Stimulated activated CD8-positive, alpha-beta memory T cell treated with anti-CD3 and anti-CD28 coated beads, Interleukin-2, amount 100 ng/mL, for 48 hours (primary cell): ENCODE measurements at regions not wholly inside any gene's neighbourhood (a gene's known extent, or its start where the extent isn't known, plus 50 kb on each side); places are given as distances from the start of the nearest gene placed in this dataset.
"Not testable (repeated sequence)": the region's sequence is repeated elsewhere in the genome, so short reads cannot be mapped to it uniquely, and the experiment has no call there.

ENCODE experiments used
- DNase-seq, 2 donors: peaks; one replicate each; pipeline ENCODE4 v3.0.0-alpha.2; 2020; ENCODE audit warnings: low read depth in 2 of 2

DNA sequence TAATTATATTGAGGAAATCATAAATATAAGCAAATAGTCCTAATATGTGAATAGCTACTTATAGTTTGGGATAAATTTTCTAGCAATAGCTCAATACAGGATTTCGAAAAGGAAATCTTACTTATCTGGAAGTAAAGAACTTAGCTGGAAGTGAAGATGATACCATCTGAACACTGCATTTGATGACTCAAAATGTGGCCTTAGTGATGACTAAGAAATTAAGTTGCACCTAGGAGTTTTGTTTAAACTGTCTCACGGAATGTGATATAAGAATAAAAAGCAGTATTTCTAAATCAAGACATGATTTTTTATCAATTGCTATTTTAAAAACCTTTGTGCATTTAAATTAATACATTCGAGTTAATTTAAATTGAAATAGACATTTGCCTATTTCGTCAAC, 91.2 kb downstream of the EOMES start:
- DNase-seq = no peak

DNA sequence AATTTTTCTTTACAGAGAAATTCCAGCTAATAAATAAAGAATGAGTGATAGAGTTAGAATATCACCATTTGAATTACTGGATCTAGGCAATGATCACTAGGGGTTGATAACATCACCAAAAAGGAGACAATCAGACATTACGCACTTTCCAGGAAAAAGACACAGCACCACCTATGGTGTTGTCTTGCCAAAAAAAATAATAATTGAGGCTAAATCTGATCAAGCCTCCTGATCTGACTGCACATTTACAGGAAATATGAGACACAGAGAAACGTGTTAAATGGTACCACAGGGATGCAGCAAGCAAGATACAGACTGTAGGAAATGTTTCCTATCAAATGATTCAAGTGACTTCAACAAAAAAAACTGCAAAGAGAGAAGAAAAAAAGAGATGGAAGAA, 92.8 kb downstream of the EOMES start:
- DNase-seq = no peak

DNA sequence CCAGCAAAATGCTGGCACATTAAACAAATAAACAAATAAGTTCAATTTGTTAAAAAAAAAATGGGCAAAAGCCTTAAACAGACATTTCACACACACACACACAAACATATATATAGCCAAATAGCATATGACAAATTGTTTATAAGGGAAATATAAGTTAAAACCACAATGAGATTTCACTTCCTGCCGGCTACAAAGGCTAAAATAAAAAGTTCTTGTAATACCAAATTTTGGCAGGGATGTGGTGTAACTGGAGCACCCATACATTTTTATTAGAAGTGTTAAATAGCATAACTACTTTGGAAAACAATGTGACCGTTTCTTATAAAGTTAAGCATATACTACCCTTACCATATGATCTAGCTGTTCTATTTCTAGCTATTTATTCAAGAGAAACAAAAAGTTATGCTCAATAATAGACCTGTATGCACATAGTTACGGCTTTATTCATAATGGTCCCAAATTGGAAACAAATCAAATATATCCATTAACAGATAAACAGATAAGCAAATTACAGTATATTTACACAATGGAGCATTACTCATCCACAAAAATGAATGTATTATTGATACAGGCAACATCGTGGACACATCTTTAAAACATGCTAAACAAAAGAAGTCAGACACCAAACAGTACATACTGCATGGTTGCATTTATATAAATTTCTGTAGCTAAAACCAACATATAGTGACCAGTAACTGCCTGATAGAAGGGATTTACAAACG, 93.9 kb downstream of the EOMES start:
- DNase-seq = no peak

DNA sequence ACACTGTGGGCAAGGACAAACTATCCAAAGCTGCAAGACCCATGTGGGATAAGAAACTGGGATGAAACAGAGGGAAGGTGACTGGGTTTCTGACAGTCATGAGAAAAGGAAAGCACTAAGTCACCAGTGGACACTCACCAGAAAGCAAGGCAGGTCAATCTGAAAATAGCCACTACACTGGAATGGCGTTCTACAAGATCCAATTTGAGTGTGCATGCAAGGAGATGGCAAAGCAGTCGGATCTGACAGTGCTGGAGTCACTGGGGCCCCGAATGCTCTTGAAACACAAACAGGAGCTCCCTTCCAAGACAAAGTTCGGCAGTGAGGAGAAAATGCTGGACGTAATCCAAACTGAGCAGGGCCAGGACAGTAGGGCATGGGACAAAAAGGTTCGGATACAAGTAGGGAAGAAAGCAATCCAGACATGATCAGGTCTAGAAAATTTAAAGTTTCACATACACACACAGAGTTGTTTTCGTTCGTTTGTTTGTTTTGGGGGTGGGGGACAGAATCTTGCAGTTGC, 95.5 kb downstream of the EOMES start:
- DNase-seq = no peak

DNA sequence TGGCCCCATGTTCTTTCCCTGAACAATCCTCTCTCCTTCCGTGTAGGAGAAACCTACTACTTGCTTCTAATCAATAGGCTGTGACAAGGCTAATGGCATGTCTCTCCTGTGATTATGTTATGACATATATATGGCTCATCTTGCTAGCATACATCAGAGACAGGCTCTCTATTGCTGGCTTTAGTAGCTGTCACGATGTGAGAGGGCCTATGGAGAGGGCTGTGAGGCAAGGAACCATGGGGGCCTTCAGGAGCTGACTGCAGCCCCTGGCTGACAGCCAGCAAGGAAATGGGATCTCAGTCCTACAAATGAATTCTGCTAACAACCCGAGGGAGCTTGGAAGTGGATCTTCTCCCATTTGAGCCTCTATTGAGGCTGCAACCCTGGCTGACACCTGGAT, 96.3 kb downstream of the EOMES start:
- DNase-seq = no peak

DNA sequence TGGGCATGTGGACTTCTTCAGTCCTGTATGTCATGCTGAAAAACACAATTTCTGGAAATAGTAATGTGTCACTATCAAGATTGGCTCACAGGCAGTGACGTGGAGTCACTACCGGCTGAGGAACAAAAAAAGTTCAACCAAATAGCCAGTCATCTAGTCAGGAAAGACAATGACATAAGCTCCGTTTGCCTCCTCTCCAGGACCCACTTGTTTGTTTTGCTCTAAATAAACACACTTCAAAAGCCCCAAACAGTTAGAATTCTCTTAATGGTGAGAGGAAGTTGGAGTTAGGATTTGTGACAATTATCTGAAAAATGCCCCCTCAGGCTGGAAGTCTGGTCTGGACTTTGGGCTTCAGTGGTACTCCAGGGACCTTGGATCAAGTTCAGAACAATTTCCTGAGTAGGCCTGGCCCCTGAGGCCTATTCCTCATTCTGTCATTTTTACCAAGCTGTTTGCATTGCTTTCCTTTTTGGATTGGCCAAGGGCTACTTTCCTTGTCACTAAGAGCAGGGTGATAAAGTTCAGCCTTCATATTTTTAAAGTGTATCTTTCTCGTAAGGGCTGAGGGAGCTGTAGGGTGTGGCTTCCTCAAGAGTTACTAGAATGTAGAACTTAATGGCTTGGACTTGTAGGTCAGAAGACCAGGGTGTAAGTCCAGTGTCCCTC, 98.9 kb downstream of the EOMES start:
- no peak for DNase-seq

DNA sequence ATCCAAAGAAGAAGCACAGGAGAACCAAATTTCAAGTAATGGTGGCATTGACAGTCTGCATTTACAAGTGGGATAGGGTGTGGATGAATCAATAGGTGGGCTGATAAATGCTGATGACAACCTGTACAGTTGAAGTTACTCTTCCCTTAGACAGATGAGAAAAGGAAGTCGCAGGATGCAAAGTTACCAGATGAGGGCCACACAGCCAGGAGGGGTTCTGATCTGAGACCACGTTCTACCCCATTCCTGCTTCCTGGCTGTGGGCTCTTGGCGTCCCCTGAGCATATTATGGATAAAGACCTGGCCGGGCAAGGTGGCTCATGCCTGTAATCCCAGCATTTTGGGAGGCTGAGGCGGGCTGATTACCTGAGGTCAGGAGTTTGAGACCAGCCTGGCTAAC, 104.6 kb downstream of the EOMES start:
- DNase-seq = no peak

DNA sequence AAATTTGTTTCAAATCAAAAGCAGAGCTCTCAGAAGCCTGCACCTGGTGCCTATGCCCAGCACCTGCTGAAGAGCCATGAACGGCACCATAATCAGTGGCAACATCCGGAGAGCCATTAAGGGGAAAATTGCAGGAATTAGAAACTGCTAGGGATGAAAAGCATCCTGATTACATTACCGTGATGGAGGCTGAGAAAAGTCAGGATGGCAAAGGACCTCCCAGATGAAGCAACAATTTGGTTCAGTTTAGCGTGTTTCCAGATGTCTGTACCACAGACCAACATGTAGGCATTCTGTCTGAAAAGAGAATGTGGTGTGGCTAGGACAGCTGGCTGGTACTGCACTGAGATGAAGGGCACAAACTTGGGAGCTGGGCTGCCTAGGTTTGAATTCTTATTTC, 106.1 kb downstream of the EOMES start:
- DNase-seq = no peak

DNA sequence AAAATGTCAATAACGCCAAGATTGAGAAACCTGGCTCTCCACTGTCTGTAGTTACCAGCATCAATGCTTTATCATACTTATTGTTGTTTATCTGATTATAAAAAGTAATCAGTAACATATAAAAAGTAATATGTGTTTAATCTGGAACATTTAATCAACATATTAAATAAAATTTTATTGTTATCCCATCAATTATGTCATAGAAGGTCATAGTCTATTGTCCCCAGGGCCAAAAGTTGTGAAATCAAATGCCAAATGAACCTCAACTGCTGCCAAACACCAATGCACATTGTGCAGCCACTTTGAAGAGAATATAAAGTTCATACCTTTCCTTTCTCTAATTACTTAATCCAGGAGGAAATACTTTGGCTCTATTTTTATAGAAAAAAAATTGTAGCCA, 106.6 kb downstream of the EOMES start:
- DNase-seq = no peak

DNA sequence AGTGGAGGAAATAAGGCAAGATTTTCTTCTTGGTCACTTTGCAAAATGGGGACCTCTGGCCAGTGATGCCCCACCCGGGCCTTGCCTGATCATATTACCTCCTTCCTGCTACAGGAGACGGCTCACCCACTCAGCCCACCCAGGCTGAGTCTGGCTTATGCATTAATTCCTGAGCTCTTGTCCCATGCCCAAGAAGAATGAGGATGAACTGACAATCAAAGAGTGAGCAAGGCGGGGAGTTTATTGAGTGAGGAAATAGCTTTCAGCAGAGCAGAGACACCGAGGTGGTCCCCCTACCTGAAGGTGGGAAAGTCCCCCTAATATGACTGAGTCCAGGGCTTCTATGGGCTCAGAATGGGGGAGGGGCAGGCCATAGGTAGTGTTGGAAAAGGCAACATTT, 107.5 kb downstream of the EOMES start:
- DNase-seq = no peak

DNA sequence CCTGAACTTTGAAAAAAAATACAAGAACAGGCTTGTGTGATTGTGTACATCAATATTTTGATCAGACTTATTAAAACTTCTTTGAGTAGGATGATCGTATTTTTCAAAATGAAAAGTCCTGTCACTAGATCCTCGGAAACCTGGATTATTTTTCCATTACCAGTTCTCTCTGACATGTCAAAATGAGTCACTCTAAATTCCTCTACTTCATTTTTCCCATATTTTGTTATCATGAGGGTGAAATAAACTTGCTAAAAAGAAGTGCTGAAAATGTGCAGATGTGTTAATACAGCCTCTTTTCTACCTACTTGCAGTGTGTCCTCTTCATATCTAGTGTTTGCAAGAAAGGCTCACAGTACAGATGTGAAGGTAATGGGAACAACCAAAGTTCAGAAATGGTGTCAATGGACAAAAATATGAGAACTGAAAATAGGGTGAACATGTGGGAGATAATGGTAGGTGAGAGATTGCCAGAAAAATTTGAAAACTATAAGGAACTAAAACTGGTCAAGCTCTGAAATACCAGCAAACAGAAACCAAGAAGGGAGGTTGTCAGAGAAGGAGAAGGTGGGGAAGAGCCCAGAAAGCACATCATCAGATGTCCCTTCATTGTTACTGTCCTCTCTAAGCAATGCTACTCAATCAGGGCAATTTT, 108.2 kb downstream of the EOMES start:
- DNase-seq = no peak

DNA sequence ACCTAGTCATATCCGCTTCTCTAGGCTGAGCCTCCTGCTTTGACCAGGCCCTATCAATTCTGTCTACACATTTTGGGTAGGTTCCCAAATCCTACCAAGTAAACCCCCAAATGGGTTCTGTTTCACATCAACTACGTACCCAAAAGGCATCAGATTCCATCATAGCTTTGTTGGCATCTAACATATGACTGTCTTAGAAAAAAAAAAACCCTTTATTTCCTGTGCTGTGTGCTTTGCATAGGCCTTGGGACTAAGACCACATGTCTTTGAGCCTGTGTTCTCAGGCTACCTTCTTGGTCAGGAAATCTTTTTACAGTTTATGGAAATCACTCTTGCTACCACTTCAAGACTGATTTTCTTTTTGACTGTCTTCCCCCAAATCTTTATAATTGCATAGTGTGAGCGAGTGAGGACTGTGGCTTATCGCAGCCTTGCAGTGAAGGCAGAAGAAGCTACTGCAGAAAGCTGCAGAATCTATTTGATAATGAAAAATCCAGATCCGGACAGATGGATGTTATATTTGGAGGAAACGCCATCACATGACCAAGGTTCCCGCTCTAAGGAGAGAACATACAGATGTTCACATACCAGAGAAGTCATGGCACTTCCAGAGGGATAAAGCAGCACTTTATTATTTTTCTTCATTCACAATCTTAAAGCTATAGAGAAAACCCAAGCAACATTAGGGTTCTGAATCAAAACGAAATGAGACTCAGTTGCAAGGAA, 111.2 kb downstream of the EOMES start:
- DNase-seq = no peak

DNA sequence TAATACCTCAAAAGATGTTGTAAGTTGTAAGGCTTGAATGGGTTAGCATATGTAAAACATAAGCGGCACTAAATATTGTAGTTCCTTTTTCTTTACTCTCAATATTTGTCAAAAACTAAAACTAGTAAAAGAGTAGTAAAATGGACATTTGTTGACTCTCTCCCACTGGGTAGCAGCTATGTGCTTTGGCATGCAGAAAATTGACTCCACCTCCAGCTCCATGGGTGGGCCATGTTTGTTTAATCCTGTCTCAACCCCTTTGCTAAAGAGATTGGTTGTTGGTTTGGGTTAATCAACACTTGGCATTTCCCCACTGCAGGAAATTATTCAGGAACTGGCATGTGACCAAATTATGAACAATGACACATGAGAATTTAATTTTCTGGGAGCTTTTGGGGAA, 114.8 kb downstream of the EOMES start:
- DNase-seq = no peak

DNA sequence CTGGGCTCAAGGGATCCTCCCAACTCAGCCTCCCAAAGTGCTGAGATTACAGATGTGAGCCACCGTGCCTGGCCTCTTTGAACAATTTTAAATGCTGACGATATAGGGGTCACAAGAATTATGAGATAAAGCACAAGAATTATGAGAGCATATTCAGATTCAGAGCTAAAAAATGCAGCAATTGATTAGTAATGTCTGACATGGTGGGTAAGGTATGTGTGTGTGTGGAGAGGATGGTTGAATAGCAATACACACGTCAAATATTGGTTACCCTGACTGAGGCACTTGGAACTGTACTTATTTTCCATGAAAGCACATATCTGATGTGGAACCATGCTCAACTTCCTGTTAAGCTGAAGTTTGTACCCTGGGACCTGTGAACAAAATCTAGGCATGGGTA, 115.6 kb downstream of the EOMES start:
- DNase-seq = no peak

DNA sequence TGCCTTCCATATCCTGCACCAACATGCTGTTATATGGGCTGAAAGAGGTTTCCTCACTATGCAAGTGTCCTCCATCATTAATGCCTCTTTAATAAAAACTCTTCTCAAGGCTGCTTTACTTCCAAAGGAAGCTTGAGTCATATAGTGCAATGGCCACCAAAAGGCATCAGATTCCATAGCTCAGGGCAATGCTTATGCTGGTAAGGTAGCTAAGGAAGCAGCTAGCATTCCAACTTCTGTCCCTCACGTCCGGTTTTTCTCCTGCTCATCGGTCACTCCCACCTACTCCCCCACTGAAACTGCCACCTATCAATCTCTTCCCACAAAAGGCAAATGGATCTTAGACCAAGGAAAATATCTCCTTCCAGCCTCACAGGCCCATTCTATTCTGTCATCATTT, 117.1 kb upstream of the SLC4A7 start:
- DNase-seq = not testable (repeated sequence)

DNA sequence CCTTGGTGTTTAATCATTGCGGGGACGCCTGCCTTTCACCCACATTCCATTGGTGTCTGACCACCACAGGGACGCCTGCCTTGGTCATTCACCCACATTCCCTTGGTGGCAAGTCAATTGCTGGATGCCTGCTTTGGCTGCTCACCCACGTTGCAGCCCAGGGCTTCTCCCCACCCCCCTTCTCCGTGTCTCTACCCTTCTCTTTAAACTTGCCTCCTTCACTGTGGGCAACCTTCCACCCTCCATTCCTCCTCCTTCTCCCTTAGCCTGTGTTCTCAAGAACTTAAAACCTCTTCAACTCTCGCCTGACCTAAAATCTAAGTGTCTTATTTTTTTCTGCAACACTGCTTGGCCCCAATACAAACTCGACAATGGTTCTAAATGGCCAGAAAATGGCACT, 115.6 kb upstream of the SLC4A7 start:
- DNase-seq = not testable (repeated sequence)

DNA sequence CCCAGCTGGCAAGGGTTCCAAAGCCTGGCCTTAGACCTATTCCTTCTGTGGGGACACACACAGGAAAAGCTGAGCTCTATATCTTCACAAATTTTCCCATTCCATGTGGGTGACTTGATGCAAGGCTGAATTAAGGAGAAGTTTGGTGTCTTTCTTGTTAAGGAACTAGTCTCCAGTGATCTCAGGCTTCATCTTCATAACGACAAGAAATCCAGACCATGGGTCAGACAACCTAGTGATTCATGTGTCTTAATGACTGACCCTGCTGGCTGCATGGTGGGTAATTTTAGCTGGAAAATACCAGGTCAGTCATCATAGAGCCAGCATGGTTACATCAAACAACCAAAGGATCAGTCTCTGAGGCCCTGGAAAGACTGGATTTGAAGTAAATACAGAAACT, 112.7 kb upstream of the SLC4A7 start:
- DNase-seq = no peak

DNA sequence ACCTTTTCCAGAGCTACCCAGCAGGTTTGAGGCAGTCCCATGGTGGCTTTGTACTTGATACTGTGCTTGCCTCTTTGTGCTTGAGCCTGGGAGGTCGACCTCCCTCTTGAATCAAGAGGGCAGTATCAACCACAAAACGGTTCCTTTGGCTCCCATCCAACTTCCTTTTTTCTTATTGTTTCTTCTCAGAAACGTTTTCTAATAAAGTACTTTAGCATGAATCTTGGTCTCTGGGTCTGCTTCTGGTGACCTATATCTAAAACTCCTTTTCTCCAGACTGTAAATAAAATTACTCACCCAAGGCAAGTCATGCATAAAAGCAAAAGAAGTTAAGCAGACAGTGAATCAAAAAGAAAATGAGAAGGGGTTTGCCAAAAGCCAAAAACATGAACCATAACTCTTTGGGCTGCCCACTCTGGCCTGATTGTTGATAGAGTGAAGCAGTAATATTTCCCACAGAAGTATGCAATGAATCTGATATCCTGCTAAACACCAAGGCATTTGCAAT, 112.2 kb upstream of the SLC4A7 start:
- DNase-seq = no peak

DNA sequence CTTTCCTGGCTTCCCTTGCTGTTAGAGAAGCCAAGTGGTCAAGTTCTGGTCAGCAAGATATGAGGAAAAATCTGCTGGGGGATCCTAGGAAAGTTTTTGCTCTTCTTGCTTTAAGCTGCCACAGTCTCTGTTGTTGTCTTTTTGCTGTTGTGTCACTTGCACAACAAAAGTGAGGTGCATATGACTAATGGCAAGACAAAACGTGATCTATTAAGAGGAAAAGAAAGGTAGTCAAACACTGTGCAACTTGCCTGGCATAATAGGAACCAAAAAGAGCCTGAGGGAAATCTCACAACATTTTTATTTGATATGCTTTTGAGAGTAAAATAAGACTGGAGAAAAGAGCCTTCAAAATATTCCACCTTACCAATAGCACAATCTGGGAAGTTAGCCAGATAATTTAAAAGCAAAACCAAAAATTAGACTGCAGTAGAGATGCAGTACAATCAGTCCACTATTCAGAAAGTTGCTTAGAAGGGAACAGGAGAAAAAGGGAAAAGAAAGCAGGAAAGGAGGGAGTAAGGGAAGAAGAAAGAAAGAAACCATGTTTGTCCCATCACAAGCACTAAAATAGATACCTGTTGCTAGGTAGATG, 110.0 kb upstream of the SLC4A7 start:
- no peak for DNase-seq

DNA sequence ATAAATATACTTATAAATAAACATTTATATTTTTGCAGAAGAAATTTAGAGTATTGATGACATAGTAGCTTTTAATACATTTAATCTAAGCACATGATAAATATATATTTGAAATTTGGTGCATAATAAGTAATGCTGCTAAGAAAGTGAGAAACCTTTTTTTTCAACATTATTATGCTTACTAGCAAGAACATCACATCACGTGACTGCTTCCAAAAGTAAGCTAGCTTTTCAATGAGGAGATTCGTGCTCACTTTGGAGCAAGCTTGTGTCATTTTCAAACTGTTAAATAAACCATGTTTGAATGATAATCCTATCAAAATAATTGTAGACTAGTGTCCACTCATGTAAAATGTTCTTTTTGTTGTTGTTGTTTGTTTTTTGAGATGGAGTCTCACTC, 109.0 kb upstream of the SLC4A7 start:
- DNase-seq = no peak

DNA sequence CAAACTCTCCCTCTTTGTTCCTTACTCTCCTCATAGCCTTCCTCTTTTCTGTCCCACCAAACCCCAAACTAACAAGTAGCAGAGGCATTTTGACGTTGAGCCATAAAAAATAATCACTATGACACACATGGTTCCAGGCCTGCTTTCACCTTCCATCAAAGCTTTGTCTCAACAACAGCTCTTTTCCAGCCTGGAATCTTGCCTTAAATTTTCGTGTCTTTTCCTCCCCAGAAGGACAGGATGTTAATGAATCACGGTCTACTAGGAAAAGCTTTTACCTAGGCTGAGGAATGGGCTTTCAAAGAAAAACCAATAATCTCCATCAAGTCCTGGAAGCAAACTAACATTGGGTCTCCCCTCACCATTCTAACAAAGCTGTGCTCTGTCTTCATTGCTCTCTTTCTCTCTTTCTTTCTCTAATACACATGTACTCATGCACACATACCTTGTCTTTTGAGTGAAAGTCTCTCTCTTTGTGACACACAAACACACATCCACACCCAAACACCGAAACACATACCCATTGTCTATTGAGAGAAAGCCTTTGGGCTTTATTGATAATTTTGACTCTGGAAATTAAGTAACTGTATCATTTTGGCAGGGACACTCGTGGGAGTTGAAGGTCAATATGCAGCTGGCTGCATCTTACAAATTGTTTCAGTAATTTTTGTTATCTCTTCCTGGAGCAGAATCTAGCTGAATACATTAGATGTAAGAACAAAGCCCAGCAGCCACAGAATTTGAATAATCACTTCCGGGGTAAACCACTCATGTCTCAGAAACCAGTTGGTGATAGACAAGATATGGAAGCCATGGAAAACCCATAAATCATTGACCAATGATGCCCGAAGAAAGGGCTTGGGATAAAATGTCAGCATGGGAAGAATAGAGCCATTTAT, 107.4 kb upstream of the SLC4A7 start:
- no peak for DNase-seq
